Keratinocyte (primary cell): ENCODE measurements at regions not wholly inside any gene's neighbourhood (a gene's known extent, or its start where the extent isn't known, plus 50 kb on each side); places are given as distances from the start of the nearest gene placed in this dataset.

Experiments
- DNase-seq: peaks from one replicate; pipeline ENCODE4 v3.0.0-alpha.2; 2011; ENCODE audit warnings: low read depth, missing footprints, low spot score
- FAIRE-seq: peaks from 2 replicates; lab custom pipeline; 2011; peaks lifted over from hg19 to GRCh38; lab: Jason Lieb, UNC
- H2AFZ ChIP-seq: 2 replicates; pipeline ENCODE4 v1.6.0; 2012; ENCODE audit warnings: low read length, control low read depth, inconsistent platforms; ENCODE audit not compliant: control insufficient read depth
- H3K27ac ChIP-seq: 2 replicates; pipeline ENCODE4 v1.5.1; 2011; ENCODE audit warnings: low read length; ENCODE audit not compliant: control insufficient read depth, insufficient read depth
- H3K27me3 ChIP-seq: 3 replicates; pipeline ENCODE4 v1.6.0; 2011; ENCODE audit warnings: low read length; ENCODE audit not compliant: control insufficient read depth, insufficient read depth; ENCODE audit errors: extremely low read depth
- H3K36me3 ChIP-seq, 2 experiments: 2 replicates in 1 of 2; 3 replicates in 1 of 2; pipeline ENCODE4 v1.5.1; 2011; ENCODE audit warnings: low read length in 2 of 2, mild to moderate bottlenecking in 1 of 2; ENCODE audit not compliant: control insufficient read depth in 2 of 2, insufficient read depth in 2 of 2; ENCODE audit errors: extremely low read depth in 1 of 2
- H3K4me1 ChIP-seq: 3 replicates; pipeline ENCODE4 v1.5.1; 2011; ENCODE audit warnings: low read length; ENCODE audit not compliant: control insufficient read depth, insufficient read depth; ENCODE audit errors: extremely low read depth
- H3K4me2 ChIP-seq: 3 replicates; pipeline ENCODE4 v1.6.0; 2011; ENCODE audit warnings: low read depth, low read length; ENCODE audit not compliant: control insufficient read depth, insufficient read depth; ENCODE audit errors: extremely low read depth
- H3K4me3 ChIP-seq, 3 experiments: fragments of 200-600 bp in 1 of 3; sonication (generic) in 1 of 3; 2 replicates in 2 of 3; 3 replicates in 1 of 3; pipeline ENCODE4 v1.5.1; 2011 to 2016; ENCODE audit warnings: low read length in 3 of 3, mild to moderate bottlenecking in 3 of 3, control low read depth in 2 of 3, inconsistent platforms in 1 of 3, low read depth in 1 of 3, mixed read lengths in 1 of 3, mixed run types in 1 of 3, moderate library complexity in 1 of 3; ENCODE audit not compliant: control insufficient read depth in 2 of 3, insufficient read depth in 2 of 3; ENCODE audit errors: extremely low read depth in 1 of 3
- H3K79me2 ChIP-seq: 2 replicates; pipeline ENCODE4 v1.6.0; 2012; ENCODE audit warnings: low read length; ENCODE audit not compliant: control insufficient read depth, insufficient read depth
- H3K9ac ChIP-seq: 3 replicates; pipeline ENCODE4 v1.6.0; 2011; ENCODE audit warnings: low read length; ENCODE audit not compliant: control insufficient read depth, insufficient read depth; ENCODE audit errors: extremely low read depth
- H3K9me1 ChIP-seq: 3 replicates; pipeline ENCODE4 v1.6.0; 2011; ENCODE audit warnings: low read length; ENCODE audit not compliant: control insufficient read depth, insufficient read depth; ENCODE audit errors: extremely low read depth
- H3K9me3 ChIP-seq: 2 replicates; pipeline ENCODE4 v1.5.1; 2012; ENCODE audit warnings: low read depth, low read length; ENCODE audit not compliant: control insufficient read depth
- H4K20me1 ChIP-seq: 3 replicates; pipeline ENCODE4 v1.6.0; 2011; ENCODE audit warnings: low read length; ENCODE audit not compliant: control insufficient read depth, insufficient read depth; ENCODE audit errors: extremely low read depth
- EZH2 ChIP-seq: IDR thresholded peaks from one replicate; pipeline ENCODE4 v1.6.1; 2012; ENCODE audit warnings: inconsistent platforms, mild to moderate bottlenecking, low read length, moderate library complexity
- dilution Hi-C: fragments of 300-500 bp; cut with MboI; formaldehyde crosslinking; loops from one replicate; pipeline ENCODE4 v1.7.0; 2020; ENCODE audit warnings: low sequenced_read_pairs; ENCODE audit not compliant: extremely low pct_ligation_motif_present
- TF ChIP-seq, protein P1 (sequence below), 3 experiments: IDR thresholded peaks in 1 of 3; conservative IDR thresholded peaks in 1 of 3; optimal IDR thresholded peaks in 1 of 3; 2 replicates in 2 of 3; 3 replicates in 1 of 3; pipeline versions ENCODE3 to v1.5.1; 2011; ENCODE audit warnings: low read length in 3 of 3, mild to moderate bottlenecking in 3 of 3, moderate library complexity in 2 of 3, control low read depth in 1 of 3, inconsistent platforms in 1 of 3; ENCODE audit not compliant: insufficient read depth in 2 of 3; ENCODE audit errors: extremely low read depth in 1 of 3

DNA sequence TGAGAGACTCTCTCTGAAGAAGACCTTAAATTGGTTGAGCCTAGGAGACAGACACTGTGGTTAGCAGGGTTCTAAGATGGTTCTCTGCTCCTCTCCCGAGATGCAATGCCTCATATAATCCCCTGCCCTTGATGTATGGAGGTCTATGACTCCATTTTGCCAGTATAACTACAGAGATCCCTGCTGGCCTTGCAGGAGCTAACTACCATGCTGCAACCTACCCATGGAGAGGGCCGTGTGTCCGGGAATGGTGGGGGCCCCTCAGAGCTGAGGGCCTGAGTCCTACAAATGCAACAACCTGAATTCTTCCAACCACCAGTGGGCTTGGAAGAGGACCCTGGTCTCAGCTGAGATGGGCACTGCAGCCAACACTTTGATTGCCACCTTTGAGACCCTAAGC lies 388.0 kb downstream of the SETD4 start:
- no peak overlapping the region for H3K9ac ChIP-seq
- TF ChIP-seq, protein P1, sequence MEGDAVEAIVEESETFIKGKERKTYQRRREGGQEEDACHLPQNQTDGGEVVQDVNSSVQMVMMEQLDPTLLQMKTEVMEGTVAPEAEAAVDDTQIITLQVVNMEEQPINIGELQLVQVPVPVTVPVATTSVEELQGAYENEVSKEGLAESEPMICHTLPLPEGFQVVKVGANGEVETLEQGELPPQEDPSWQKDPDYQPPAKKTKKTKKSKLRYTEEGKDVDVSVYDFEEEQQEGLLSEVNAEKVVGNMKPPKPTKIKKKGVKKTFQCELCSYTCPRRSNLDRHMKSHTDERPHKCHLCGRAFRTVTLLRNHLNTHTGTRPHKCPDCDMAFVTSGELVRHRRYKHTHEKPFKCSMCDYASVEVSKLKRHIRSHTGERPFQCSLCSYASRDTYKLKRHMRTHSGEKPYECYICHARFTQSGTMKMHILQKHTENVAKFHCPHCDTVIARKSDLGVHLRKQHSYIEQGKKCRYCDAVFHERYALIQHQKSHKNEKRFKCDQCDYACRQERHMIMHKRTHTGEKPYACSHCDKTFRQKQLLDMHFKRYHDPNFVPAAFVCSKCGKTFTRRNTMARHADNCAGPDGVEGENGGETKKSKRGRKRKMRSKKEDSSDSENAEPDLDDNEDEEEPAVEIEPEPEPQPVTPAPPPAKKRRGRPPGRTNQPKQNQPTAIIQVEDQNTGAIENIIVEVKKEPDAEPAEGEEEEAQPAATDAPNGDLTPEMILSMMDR (optimal IDR thresholded peaks at IDR 0.05 in 1 of 3, IDR thresholded peaks at IDR 0.05 in 1 of 3, conservative IDR thresholded peaks at IDR 0.05 in 1 of 3; ENCODE audit: extremely low read depth in 1 of 3, insufficient read depth in 2 of 3, low read length in 3 of 3) = no peak
- TF ChIP-seq EZH2 = no peak

DNA sequence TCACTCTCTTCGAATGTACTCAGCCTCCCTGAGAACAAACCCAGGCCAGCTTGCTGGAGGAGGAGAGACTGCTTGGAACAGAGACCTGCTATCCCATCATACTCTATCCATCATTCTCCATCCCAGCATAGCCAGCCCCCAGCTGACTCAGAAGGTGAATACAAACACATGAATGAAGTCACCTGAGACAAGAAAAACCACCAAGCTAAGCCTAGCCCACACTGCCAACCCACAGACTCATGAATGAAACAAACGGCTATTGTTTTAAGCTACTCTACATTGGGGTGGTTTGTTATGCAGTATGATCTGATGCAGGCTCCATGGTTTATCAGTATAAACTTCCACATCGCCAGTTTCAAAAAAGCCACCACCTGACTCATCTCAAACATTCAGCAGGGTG lies 395.6 kb downstream of the SETD4 start:
- TF ChIP-seq, protein P1 (optimal IDR thresholded peaks at IDR 0.05 in 1 of 3, IDR thresholded peaks at IDR 0.05 in 1 of 3, conservative IDR thresholded peaks at IDR 0.05 in 1 of 3; ENCODE audit: extremely low read depth in 1 of 3, insufficient read depth in 2 of 3, low read length in 3 of 3) = no peak
- no peak for TF ChIP-seq EZH2
- H3K27ac ChIP-seq = no peak overlapping the region
- FAIRE-seq (peak; percentile 98), DNase-seq (no peak)
- H4K20me1 ChIP-seq = no peaks in the 10 kb centered on the region
- H3K36me3 ChIP-seq = no peaks in the 10 kb centered on the region
- H3K9me1 ChIP-seq = no peaks in the 10 kb centered on the region
- no peaks in the 10 kb centered on the region for H3K27me3 ChIP-seq
- no peaks in the 10 kb centered on the region for H3K9me3 ChIP-seq
- H3K9ac ChIP-seq = no peak overlapping the region
- no peak overlapping the region for H2AFZ ChIP-seq
- dilution Hi-C loops = no loop called here
- no peak overlapping the region for H3K4me3 ChIP-seq
- no peaks in the 10 kb centered on the region for H3K79me2 ChIP-seq
- H3K4me2 ChIP-seq = peak overlapping the region; percentile 39
- peaks cover 13% of the 10 kb centered on the region for H3K4me1 ChIP-seq

More for the DNA sequence above, 388.0 kb downstream of the SETD4 start:
- dilution Hi-C loops = no loop called here
- H3K36me3 ChIP-seq = no peaks in the 10 kb centered on the region
- no peak overlapping the region for H3K4me3 ChIP-seq
- no peaks in the 10 kb centered on the region for H3K9me3 ChIP-seq
- H3K4me1 ChIP-seq = peaks cover under 1% of the 10 kb centered on the region
- no peaks in the 10 kb centered on the region for H3K9me1 ChIP-seq
- no peaks in the 10 kb centered on the region for H4K20me1 ChIP-seq
- no peak for DNase-seq
- H3K4me2 ChIP-seq = no peak overlapping the region
- no peak overlapping the region for H2AFZ ChIP-seq
- H3K27me3 ChIP-seq = peaks cover 7% of the 10 kb centered on the region
- H3K79me2 ChIP-seq = no peaks in the 10 kb centered on the region
- FAIRE-seq = no peak
- no peak overlapping the region for H3K27ac ChIP-seq
